Astrocyte (in vitro differentiated cells and primary cell): ENCODE measurements at regions not wholly inside any gene's neighbourhood (a gene's known extent, or its start where the extent isn't known, plus 50 kb on each side); places are given as distances from the start of the nearest gene placed in this dataset.

ENCODE experiments used
- DNase-seq: peaks from one replicate; pipeline ENCODE4 v3.0.0-alpha.2; 2010; ENCODE audit warnings: low read depth
- FAIRE-seq: peaks from 2 replicates; lab custom pipeline; 2011; peaks lifted over from hg19 to GRCh38; lab: Jason Lieb, UNC
- H2AFZ ChIP-seq: 2 replicates; pipeline ENCODE4 v1.6.0; 2012; ENCODE audit warnings: low read depth, low read length, inconsistent platforms
- H3K27ac ChIP-seq: 2 replicates; pipeline ENCODE4 v1.5.1; 2011; ENCODE audit warnings: low read depth, low read length, inconsistent platforms
- H3K27me3 ChIP-seq: 2 replicates; pipeline ENCODE4 v1.6.0; 2011; ENCODE audit warnings: low read length, inconsistent platforms; ENCODE audit not compliant: insufficient read depth
- H3K36me3 ChIP-seq: 2 replicates; pipeline ENCODE4 v1.5.1; 2011; ENCODE audit warnings: low read length, inconsistent platforms; ENCODE audit not compliant: insufficient read depth
- H3K4me1 ChIP-seq: 2 replicates; pipeline ENCODE4 v1.5.1; 2011; ENCODE audit warnings: low read length, inconsistent platforms; ENCODE audit not compliant: insufficient read depth
- H3K4me2 ChIP-seq: 2 replicates; pipeline ENCODE4 v1.6.0; 2012; ENCODE audit warnings: low read length, inconsistent platforms
- H3K4me3 ChIP-seq: 2 replicates; pipeline ENCODE4 v1.5.1; 2011; ENCODE audit warnings: low read depth, mild to moderate bottlenecking, low read length, inconsistent platforms; ENCODE audit not compliant: insufficient read depth
- H3K79me2 ChIP-seq: 2 replicates; pipeline ENCODE4 v1.6.0; 2012; ENCODE audit warnings: mild to moderate bottlenecking, low read length, inconsistent platforms; ENCODE audit not compliant: insufficient read depth
- H3K9ac ChIP-seq: 2 replicates; pipeline ENCODE4 v1.6.0; 2012; ENCODE audit warnings: mild to moderate bottlenecking, low read length, inconsistent platforms
- H3K9me3 ChIP-seq: 2 replicates; pipeline ENCODE4 v1.5.1; 2012; ENCODE audit warnings: low read depth, mild to moderate bottlenecking, low read length, inconsistent platforms; ENCODE audit not compliant: insufficient read depth
- H4K20me1 ChIP-seq: 2 replicates; pipeline ENCODE4 v1.6.0; 2012; ENCODE audit warnings: low read length, inconsistent platforms; ENCODE audit not compliant: insufficient read depth
- H3K27ac Mint-ChIP-seq: one replicate; pipeline ENCODE4 v1.8.0; 2021; ENCODE audit warnings: mild to moderate bottlenecking, mixed read lengths; ENCODE audit not compliant: unreplicated experiment
- H3K27me3 Mint-ChIP-seq: one replicate; pipeline ENCODE4 v1.8.0; 2021; ENCODE audit warnings: low read depth, mixed read lengths; ENCODE audit not compliant: unreplicated experiment
- H3K36me3 Mint-ChIP-seq: one replicate; pipeline ENCODE4 v1.8.0; 2021; ENCODE audit warnings: low read depth, mixed read lengths; ENCODE audit not compliant: unreplicated experiment
- H3K4me1 Mint-ChIP-seq: one replicate; pipeline ENCODE4 v1.8.0; 2021; ENCODE audit warnings: low read depth, mixed read lengths; ENCODE audit not compliant: unreplicated experiment
- H3K4me3 Mint-ChIP-seq: one replicate; pipeline ENCODE4 v1.8.0; 2021; ENCODE audit warnings: mild to moderate bottlenecking, moderate library complexity, mixed read lengths; ENCODE audit not compliant: unreplicated experiment
- H3K9me3 Mint-ChIP-seq: one replicate; pipeline ENCODE4 v1.8.0; 2021; ENCODE audit warnings: mild to moderate bottlenecking, mixed read lengths; ENCODE audit not compliant: unreplicated experiment
- EZH2 ChIP-seq: IDR thresholded peaks from 2 replicates; pipeline ENCODE4 v1.6.1; 2012; ENCODE audit warnings: mild to moderate bottlenecking, low read length, inconsistent platforms; ENCODE audit not compliant: insufficient read depth
- TF ChIP-seq, protein P1 (sequence below): IDR thresholded peaks from 2 replicates; pipeline ENCODE4 v1.5.1; 2011; ENCODE audit warnings: low read depth, mild to moderate bottlenecking, inconsistent platforms, low read length, moderate library complexity; ENCODE audit not compliant: insufficient read depth

DNA sequence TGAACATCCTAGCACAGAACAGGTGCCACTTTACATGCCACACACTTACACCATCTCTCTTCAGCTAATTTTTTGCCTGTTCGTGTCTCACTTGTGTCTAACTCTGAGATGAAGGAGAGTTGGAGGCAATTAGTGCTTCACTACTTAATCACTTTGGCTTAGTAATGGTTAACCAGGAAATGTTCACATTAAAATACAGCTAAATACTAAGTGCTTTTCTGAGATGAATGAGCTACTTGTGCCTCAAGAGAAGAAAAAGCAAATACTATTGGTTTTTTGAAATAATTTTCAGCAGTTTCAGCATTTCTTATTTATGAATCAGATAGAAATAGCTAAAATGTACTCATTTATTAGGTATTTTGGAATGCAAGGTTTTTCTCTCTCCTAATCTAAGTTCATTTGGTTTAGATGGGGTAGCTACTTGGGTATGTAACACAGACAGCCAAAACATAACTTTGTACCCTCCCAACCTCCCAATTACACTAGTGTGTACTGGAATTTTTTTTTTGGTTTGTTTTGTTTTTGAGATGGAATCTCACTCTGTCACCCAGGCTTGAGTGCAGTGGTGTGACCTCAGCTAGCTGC is 1474.1 kb upstream of the SEL1L start:
- Histone ChIP-seq H2AFZ (no peak overlapping the region), H3K27me3 (no peaks in the 10 kb centered on the region), H3K27ac (no peak overlapping the region), H4K20me1 (no peaks in the 10 kb centered on the region), H3K4me2 (no peak overlapping the region), H3K9me3 (no peaks in the 10 kb centered on the region), H3K4me3 (no peak overlapping the region), H3K9ac (no peak overlapping the region), H3K79me2 (no peaks in the 10 kb centered on the region), H3K36me3 (no peaks in the 10 kb centered on the region), H3K4me1 (no peaks in the 10 kb centered on the region)
- no peak overlapping the region for H3K27ac Mint-ChIP-seq
- H3K27me3 Mint-ChIP-seq: no peaks in the 10 kb centered on the region
- FAIRE-seq (no peak), DNase-seq (no peak)
- no peaks in the 10 kb centered on the region for H3K36me3 Mint-ChIP-seq
- no peaks in the 10 kb centered on the region for H3K4me1 Mint-ChIP-seq
- TF ChIP-seq, protein P1, sequence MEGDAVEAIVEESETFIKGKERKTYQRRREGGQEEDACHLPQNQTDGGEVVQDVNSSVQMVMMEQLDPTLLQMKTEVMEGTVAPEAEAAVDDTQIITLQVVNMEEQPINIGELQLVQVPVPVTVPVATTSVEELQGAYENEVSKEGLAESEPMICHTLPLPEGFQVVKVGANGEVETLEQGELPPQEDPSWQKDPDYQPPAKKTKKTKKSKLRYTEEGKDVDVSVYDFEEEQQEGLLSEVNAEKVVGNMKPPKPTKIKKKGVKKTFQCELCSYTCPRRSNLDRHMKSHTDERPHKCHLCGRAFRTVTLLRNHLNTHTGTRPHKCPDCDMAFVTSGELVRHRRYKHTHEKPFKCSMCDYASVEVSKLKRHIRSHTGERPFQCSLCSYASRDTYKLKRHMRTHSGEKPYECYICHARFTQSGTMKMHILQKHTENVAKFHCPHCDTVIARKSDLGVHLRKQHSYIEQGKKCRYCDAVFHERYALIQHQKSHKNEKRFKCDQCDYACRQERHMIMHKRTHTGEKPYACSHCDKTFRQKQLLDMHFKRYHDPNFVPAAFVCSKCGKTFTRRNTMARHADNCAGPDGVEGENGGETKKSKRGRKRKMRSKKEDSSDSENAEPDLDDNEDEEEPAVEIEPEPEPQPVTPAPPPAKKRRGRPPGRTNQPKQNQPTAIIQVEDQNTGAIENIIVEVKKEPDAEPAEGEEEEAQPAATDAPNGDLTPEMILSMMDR: no peak
- TF ChIP-seq EZH2: no peak
- H3K9me3 Mint-ChIP-seq: peaks cover 5% of the 10 kb centered on the region
- H3K4me3 Mint-ChIP-seq: no peak overlapping the region

DNA sequence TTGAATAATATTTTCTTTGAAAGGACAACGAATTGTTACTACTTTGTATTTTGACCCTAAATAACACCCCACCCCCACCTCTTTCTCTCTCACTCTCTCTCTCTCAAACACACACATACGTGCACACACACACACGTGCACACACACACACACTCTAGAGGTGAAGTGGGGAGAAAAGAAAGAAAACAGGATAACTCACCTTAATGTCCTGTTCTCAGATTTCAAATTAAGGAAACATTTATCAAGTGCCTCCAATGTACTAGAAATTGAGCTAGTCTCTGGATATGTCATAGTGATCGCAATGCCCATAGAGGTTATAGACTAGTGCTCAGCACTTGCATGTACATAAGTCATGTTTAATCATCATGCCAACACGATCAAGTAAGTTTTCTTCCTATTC is 1483.6 kb upstream of the SEL1L start:
- no peak for DNase-seq

More for the DNA sequence above, 1483.6 kb upstream of the SEL1L start:
- H4K20me1 ChIP-seq: no peaks in the 10 kb centered on the region
- no peak for FAIRE-seq
- no peaks in the 10 kb centered on the region for H3K9me3 Mint-ChIP-seq
- H3K9ac ChIP-seq: no peak overlapping the region
- H3K4me3 ChIP-seq: no peak overlapping the region
- no peak overlapping the region for H3K4me2 ChIP-seq
- TF ChIP-seq, protein P1: no peak
- no peak for TF ChIP-seq EZH2
- H3K79me2 ChIP-seq: no peaks in the 10 kb centered on the region
- no peaks in the 10 kb centered on the region for H3K27me3 ChIP-seq
- no peak overlapping the region for H2AFZ ChIP-seq
- no peak overlapping the region for H3K4me3 Mint-ChIP-seq
- no peaks in the 10 kb centered on the region for H3K9me3 ChIP-seq
- H3K27ac ChIP-seq: no peak overlapping the region
- no peaks in the 10 kb centered on the region for H3K36me3 ChIP-seq
- H3K4me1 ChIP-seq: no peaks in the 10 kb centered on the region
- H3K36me3 Mint-ChIP-seq: no peaks in the 10 kb centered on the region
- no peaks in the 10 kb centered on the region for H3K4me1 Mint-ChIP-seq
- no peak overlapping the region for H3K27ac Mint-ChIP-seq
- no peaks in the 10 kb centered on the region for H3K27me3 Mint-ChIP-seq
